Osteoblast (primary cell): ENCODE measurements at regions not wholly inside any gene's neighbourhood (a gene's known extent, or its start where the extent isn't known, plus 50 kb on each side); places are given as distances from the start of the nearest gene placed in this dataset.

Experiments used
- DNase-seq: peaks from one replicate; pipeline ENCODE4 v3.0.0; 2011; ENCODE audit warnings: low spot score, mixed read lengths; ENCODE audit not compliant: insufficient read length; ENCODE audit errors: missing footprints
- H2AFZ ChIP-seq: 2 replicates; pipeline ENCODE4 v1.6.0; 2011; ENCODE audit warnings: mild to moderate bottlenecking, low read length
- H3K27ac ChIP-seq: 2 replicates; pipeline ENCODE4 v1.5.1; 2011; ENCODE audit warnings: mild to moderate bottlenecking, low read depth, low read length, moderate library complexity
- H3K27me3 ChIP-seq: 2 replicates; pipeline ENCODE4 v1.6.0; 2012; ENCODE audit warnings: mild to moderate bottlenecking, control low read depth, inconsistent platforms, low read length, moderate library complexity; ENCODE audit not compliant: insufficient read depth
- H3K36me3 ChIP-seq: 2 replicates; pipeline ENCODE4 v1.5.1; 2011; ENCODE audit warnings: mild to moderate bottlenecking, low read length, control low read depth, moderate library complexity; ENCODE audit not compliant: insufficient read depth
- H3K4me1 ChIP-seq: 2 replicates; pipeline ENCODE4 v1.5.1; 2011; ENCODE audit warnings: mild to moderate bottlenecking, low read length, control low read depth, moderate library complexity; ENCODE audit not compliant: insufficient read depth
- H3K4me2 ChIP-seq: 2 replicates; pipeline ENCODE4 v1.6.0; 2011; ENCODE audit warnings: mild to moderate bottlenecking, low read length; ENCODE audit not compliant: insufficient read depth
- H3K4me3 ChIP-seq: fragments of 200-600 bp; sonication (generic); 3 replicates; pipeline ENCODE4 v1.5.1; 2012; ENCODE audit warnings: mild to moderate bottlenecking, low read length, inconsistent platforms; ENCODE audit not compliant: insufficient read depth
- H3K79me2 ChIP-seq: 2 replicates; pipeline ENCODE4 v1.6.0; 2012; ENCODE audit warnings: mild to moderate bottlenecking, low read length, control low read depth, inconsistent platforms; ENCODE audit not compliant: insufficient read depth
- H3K9me3 ChIP-seq: 2 replicates; pipeline ENCODE4 v1.5.1; 2011; ENCODE audit warnings: low read depth, low read length, control low read depth
- H4K20me1 ChIP-seq: 2 replicates; pipeline ENCODE4 v1.6.0; 2012; ENCODE audit warnings: mild to moderate bottlenecking, low read length, control low read depth; ENCODE audit not compliant: insufficient read depth
- TF ChIP-seq, protein P1 (sequence below): IDR thresholded peaks from 2 replicates; pipeline ENCODE4 v1.5.1; 2011; ENCODE audit warnings: mild to moderate bottlenecking, low read depth, low read length, moderate library complexity; ENCODE audit errors: extremely low read depth

DNA sequence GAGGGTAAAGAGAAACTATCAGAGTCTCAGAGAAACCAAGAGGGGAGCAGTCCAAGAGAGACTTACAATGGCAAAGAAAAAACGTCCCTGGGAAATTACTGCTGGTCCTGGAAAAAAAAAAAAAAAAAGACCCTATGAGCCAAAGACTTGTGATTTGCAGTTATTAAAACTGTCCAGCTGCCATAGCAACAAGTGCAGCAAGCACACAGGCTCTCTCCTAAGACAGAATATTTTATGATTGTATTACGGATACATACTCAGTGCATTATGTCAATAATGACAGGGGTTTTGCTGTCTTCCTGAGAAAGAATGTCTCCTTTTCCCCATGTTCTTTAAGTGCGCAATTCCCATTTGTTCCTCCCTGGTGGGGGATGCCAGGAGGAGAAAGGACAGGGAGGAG is 178.5 kb downstream of the GPAM start:
- no peak overlapping the region for H2AFZ ChIP-seq
- H3K36me3 ChIP-seq: no peaks in the 10 kb centered on the region
- H3K4me1 ChIP-seq: no peaks in the 10 kb centered on the region
- no peak overlapping the region for H3K4me3 ChIP-seq
- no peaks in the 10 kb centered on the region for H3K27me3 ChIP-seq
- no peak overlapping the region for H3K27ac ChIP-seq
- DNase-seq: no peak
- no peak overlapping the region for H3K4me2 ChIP-seq
- H3K9me3 ChIP-seq: no peaks in the 10 kb centered on the region
- H4K20me1 ChIP-seq: no peaks in the 10 kb centered on the region
- TF ChIP-seq, protein P1, sequence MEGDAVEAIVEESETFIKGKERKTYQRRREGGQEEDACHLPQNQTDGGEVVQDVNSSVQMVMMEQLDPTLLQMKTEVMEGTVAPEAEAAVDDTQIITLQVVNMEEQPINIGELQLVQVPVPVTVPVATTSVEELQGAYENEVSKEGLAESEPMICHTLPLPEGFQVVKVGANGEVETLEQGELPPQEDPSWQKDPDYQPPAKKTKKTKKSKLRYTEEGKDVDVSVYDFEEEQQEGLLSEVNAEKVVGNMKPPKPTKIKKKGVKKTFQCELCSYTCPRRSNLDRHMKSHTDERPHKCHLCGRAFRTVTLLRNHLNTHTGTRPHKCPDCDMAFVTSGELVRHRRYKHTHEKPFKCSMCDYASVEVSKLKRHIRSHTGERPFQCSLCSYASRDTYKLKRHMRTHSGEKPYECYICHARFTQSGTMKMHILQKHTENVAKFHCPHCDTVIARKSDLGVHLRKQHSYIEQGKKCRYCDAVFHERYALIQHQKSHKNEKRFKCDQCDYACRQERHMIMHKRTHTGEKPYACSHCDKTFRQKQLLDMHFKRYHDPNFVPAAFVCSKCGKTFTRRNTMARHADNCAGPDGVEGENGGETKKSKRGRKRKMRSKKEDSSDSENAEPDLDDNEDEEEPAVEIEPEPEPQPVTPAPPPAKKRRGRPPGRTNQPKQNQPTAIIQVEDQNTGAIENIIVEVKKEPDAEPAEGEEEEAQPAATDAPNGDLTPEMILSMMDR: no peak
- no peaks in the 10 kb centered on the region for H3K79me2 ChIP-seq

- Histone ChIP-seq H3K79me2 (no peaks in the 10 kb centered on the region), H2AFZ (no peak overlapping the region), H3K36me3 (no peaks in the 10 kb centered on the region), H3K4me2 (no peak overlapping the region), H3K9me3 (no peaks in the 10 kb centered on the region), H3K27me3 (no peaks in the 10 kb centered on the region), H3K4me1 (no peaks in the 10 kb centered on the region), H3K4me3 (no peak overlapping the region), H3K27ac (no peak overlapping the region), H4K20me1 (no peaks in the 10 kb centered on the region)
- DNase-seq: no peak
- TF ChIP-seq, protein P1: no peak
Observed at GRCh38 chr10:112006407-112006806, 177.2 kb downstream of the GPAM start.

DNA sequence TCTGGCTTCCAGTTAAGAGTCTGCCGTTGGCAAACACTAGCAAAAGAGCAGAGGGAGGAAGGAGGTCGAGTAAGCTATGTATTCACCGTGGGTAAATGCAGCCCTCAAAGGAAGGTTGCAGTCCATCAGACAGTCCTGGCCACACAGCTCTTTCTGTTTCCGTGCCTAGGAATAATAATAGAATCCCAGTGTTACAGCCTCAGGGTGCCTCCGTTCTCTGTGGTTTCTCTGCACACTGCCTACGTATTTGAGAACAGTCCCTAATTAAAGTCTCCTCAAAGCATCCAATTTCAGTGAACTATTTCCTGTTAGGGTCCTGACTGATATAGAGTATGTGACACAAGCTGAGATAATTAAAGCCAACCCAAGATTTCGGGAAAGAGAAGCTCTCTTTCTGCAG is 176.7 kb downstream of the GPAM start:
- TF ChIP-seq, protein P1: no peak
- Histone ChIP-seq H3K4me2 (no peak overlapping the region), H3K27ac (no peak overlapping the region), H2AFZ (no peak overlapping the region), H3K36me3 (no peaks in the 10 kb centered on the region), H4K20me1 (no peaks in the 10 kb centered on the region), H3K9me3 (no peaks in the 10 kb centered on the region), H3K79me2 (no peaks in the 10 kb centered on the region), H3K4me1 (no peaks in the 10 kb centered on the region), H3K27me3 (no peaks in the 10 kb centered on the region), H3K4me3 (no peak overlapping the region)
- DNase-seq: no peak

- H3K4me2 ChIP-seq: no peak overlapping the region
- no peaks in the 10 kb centered on the region for H3K4me1 ChIP-seq
- no peak overlapping the region for H2AFZ ChIP-seq
- H3K27me3 ChIP-seq: no peaks in the 10 kb centered on the region
- TF ChIP-seq, protein P1: no peak
- no peaks in the 10 kb centered on the region for H3K36me3 ChIP-seq
- no peaks in the 10 kb centered on the region for H3K79me2 ChIP-seq
- no peak overlapping the region for H3K27ac ChIP-seq
- H3K9me3 ChIP-seq: no peaks in the 10 kb centered on the region
- DNase-seq: no peak
- H4K20me1 ChIP-seq: no peaks in the 10 kb centered on the region
- H3K4me3 ChIP-seq: no peak overlapping the region
Observed at GRCh38 chr10:112022196-112022595, 161.4 kb downstream of the GPAM start.
